ENCODE measurements at regions not wholly inside any gene's neighbourhood (a gene's known extent, or its start where the extent isn't known, plus 50 kb on each side); places are given as distances from the start of the nearest gene placed in this dataset.
"Not testable (repeated sequence)": the region's sequence is repeated elsewhere in the genome, so short reads cannot be mapped to it uniquely, and the experiment has no call there.

DNA sequence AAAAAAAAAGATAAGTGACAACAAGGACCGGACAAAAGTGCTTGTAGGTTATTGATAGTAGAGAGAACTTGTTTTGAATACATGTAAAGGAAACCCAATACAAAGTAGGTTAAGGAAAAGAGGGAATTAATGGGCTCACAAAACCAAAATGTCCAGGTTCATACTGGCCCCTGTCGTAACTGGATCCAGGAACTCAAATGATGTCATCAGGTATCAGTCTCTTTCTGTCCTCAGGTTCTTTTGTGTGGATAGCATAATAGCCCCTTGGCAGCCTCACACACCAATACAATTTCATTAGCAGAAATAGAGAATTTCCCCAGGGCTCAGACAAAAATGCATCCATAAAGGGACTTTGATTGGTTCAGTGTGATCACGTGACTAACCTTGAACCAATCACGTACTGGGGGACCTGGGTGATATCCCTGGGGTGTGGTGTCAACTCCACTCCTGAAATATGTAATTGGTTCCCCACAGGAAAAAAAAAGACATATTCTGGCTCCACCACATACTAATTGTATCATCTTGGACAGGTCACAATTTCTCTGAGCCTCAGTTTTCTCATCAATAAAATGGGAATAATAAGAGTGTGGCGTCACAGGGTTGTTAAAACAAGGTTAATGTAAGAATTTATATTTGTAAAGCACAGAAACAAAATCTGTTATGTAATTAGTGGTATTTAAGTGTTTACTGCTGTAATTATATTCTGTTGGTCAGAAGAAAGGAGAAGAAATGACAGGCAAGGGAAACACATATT is 174.8 kb downstream of the PDGFRA start:
- Histone ChIP-seq H3K36me3 (ENCODE audit: insufficient read depth, low read length) (no peaks in the 10 kb centered on the region), H3K27ac (ENCODE audit: low read length) (no peak overlapping the region), H3K79me2 (ENCODE audit: insufficient read depth, low read length) (no peaks in the 10 kb centered on the region), H3K4me3 (ENCODE audit: low read depth in 1 of 2, low read length in 2 of 2) (no peak overlapping the region), H3K9me3 (ENCODE audit: insufficient read depth, low read length, severe bottlenecking) (no peaks in the 10 kb centered on the region), H3K9ac (ENCODE audit: low read depth, low read length) (no peak overlapping the region), H2AFZ (ENCODE audit: low read depth, low read length) (no peak overlapping the region), H3K4me2 (ENCODE audit: insufficient read depth, low read length) (no peak overlapping the region), H3K4me1 (ENCODE audit: insufficient read depth, low read length) (no peaks in the 10 kb centered on the region), H3K27me3 (ENCODE audit: insufficient read depth, low read length, poor library complexity) (no peaks in the 10 kb centered on the region), H4K20me1 (ENCODE audit: insufficient read depth, low read length) (no peaks in the 10 kb centered on the region)
- TF ChIP-seq EZH2 (IDR thresholded peaks at IDR 0.05; ENCODE audit: borderline replicate concordance, low read depth, low read length, severe bottlenecking), result no peak
- TF ChIP-seq, protein P1, sequence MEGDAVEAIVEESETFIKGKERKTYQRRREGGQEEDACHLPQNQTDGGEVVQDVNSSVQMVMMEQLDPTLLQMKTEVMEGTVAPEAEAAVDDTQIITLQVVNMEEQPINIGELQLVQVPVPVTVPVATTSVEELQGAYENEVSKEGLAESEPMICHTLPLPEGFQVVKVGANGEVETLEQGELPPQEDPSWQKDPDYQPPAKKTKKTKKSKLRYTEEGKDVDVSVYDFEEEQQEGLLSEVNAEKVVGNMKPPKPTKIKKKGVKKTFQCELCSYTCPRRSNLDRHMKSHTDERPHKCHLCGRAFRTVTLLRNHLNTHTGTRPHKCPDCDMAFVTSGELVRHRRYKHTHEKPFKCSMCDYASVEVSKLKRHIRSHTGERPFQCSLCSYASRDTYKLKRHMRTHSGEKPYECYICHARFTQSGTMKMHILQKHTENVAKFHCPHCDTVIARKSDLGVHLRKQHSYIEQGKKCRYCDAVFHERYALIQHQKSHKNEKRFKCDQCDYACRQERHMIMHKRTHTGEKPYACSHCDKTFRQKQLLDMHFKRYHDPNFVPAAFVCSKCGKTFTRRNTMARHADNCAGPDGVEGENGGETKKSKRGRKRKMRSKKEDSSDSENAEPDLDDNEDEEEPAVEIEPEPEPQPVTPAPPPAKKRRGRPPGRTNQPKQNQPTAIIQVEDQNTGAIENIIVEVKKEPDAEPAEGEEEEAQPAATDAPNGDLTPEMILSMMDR (IDR thresholded peaks at IDR 0.05; ENCODE audit: borderline replicate concordance, extremely low read depth, low read length, poor library complexity, severe bottlenecking), result no peak
- DNase-seq, result no peak
- no peak for ATAC-seq (ENCODE audit: insufficient read depth, low read depth)

DNA sequence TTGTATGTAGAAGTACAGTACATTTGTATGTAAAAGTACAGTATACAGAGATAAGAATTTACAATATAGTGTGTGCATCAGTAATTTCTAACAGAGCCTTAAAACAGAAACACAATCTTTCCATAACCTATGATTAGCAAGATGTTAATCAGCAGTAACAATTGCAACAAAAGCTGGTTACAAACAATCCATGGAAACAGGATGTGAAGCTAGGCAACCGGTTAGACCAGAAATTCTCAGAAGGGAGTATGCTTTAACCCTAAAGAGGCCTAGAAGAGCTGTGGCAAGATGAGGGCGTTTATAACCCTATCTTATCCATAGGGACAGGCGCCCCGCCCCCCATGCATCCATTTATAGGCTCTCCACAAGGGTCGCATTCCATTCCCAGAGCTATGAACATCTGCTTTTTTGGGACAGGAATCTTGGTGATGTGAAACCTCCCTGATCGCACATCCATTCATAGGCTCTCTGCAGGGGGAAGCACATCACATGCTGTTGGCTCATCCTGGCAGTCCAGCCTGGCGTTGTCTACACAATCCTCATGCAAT is 180.3 kb downstream of the PDGFRA start:
- H3K4me1 ChIP-seq (ENCODE audit: insufficient read depth, low read length); H3K27me3 ChIP-seq (ENCODE audit: insufficient read depth, low read length, poor library complexity); H3K4me3 ChIP-seq (ENCODE audit: low read depth in 1 of 2, low read length in 2 of 2); H4K20me1 ChIP-seq (ENCODE audit: insufficient read depth, low read length); H3K36me3 ChIP-seq (ENCODE audit: insufficient read depth, low read length); H3K9ac ChIP-seq (ENCODE audit: low read depth, low read length); H3K27ac ChIP-seq (ENCODE audit: low read length); H3K4me2 ChIP-seq (ENCODE audit: insufficient read depth, low read length); DNase-seq; H2AFZ ChIP-seq (ENCODE audit: low read depth, low read length); ATAC-seq (ENCODE audit: insufficient read depth, low read depth); H3K9me3 ChIP-seq (ENCODE audit: insufficient read depth, low read length, severe bottlenecking); H3K79me2 ChIP-seq (ENCODE audit: insufficient read depth, low read length): not testable (repeated sequence)

DNA sequence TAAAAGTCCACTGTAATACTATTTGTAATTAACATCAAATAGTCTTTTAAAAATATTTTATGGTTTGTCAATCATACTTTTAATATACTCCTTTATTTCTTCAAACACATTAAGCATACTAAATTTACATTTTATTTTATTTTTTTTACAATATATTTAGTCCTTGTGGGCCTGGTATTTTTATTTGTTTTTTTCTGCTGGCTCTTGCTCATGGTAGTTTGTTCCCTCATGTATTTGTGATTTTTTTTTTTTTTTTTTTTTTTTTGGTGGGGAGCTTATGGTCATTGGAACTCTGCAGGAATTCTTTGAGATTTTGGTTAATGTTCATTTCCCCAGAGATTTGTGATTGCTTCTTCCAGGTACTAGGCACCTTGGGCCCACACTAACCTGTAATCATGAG is 185.5 kb downstream of the PDGFRA start:
- Histone ChIP-seq H3K79me2 (ENCODE audit: insufficient read depth, low read length) (no peaks in the 10 kb centered on the region), H3K9ac (ENCODE audit: low read depth, low read length) (no peak overlapping the region), H4K20me1 (ENCODE audit: insufficient read depth, low read length) (no peaks in the 10 kb centered on the region), H3K27me3 (ENCODE audit: insufficient read depth, low read length, poor library complexity) (no peaks in the 10 kb centered on the region), H3K4me1 (ENCODE audit: insufficient read depth, low read length) (no peaks in the 10 kb centered on the region), H2AFZ (ENCODE audit: low read depth, low read length) (no peak overlapping the region), H3K4me3 (ENCODE audit: low read depth in 1 of 2, low read length in 2 of 2) (no peak overlapping the region), H3K36me3 (ENCODE audit: insufficient read depth, low read length) (no peaks in the 10 kb centered on the region), H3K27ac (ENCODE audit: low read length) (no peak overlapping the region), H3K4me2 (ENCODE audit: insufficient read depth, low read length) (no peak overlapping the region), H3K9me3 (ENCODE audit: insufficient read depth, low read length, severe bottlenecking) (no peaks in the 10 kb centered on the region)
- no peak for TF ChIP-seq EZH2 (IDR thresholded peaks at IDR 0.05; ENCODE audit: borderline replicate concordance, low read depth, low read length, severe bottlenecking)
- TF ChIP-seq, protein P1 (IDR thresholded peaks at IDR 0.05; ENCODE audit: borderline replicate concordance, extremely low read depth, low read length, poor library complexity, severe bottlenecking), result no peak
- ATAC-seq (ENCODE audit: insufficient read depth, low read depth) (no peak), DNase-seq (no peak)

DNA sequence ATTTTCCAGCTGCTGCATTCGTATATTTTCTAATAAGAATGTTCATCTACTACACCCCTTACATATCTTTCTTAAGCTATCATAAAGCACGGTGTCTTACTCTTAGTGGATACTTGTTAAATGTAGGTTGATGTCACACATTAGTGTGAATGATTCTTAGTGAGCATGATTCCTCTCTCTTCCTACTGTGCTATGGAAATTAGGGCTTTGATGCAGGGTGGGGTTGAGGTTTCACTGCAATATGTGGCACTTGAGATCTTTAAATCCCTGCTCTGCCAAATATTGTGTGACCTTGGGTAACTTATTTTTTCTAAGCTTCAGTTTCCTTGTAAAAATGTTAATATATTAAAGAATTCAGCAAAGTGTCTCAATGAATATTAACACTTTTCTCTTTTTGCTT is 188.4 kb downstream of the PDGFRA start:
- H2AFZ ChIP-seq (ENCODE audit: low read depth, low read length), result no peak overlapping the region
- no peaks in the 10 kb centered on the region for H3K36me3 ChIP-seq (ENCODE audit: insufficient read depth, low read length)
- no peaks in the 10 kb centered on the region for H3K9me3 ChIP-seq (ENCODE audit: insufficient read depth, low read length, severe bottlenecking)
- H3K27me3 ChIP-seq (ENCODE audit: insufficient read depth, low read length, poor library complexity), result no peaks in the 10 kb centered on the region
- H3K4me1 ChIP-seq (ENCODE audit: insufficient read depth, low read length), result no peaks in the 10 kb centered on the region
- H3K27ac ChIP-seq (ENCODE audit: low read length), result no peak overlapping the region
- DNase-seq (no peak), ATAC-seq (ENCODE audit: insufficient read depth, low read depth) (no peak)
- H3K4me3 ChIP-seq (ENCODE audit: low read depth in 1 of 2, low read length in 2 of 2), result no peak overlapping the region
- H3K4me2 ChIP-seq (ENCODE audit: insufficient read depth, low read length), result no peak overlapping the region
- no peaks in the 10 kb centered on the region for H4K20me1 ChIP-seq (ENCODE audit: insufficient read depth, low read length)
- TF ChIP-seq, protein P1 (IDR thresholded peaks at IDR 0.05; ENCODE audit: borderline replicate concordance, extremely low read depth, low read length, poor library complexity, severe bottlenecking), result no peak
- no peak for TF ChIP-seq EZH2 (IDR thresholded peaks at IDR 0.05; ENCODE audit: borderline replicate concordance, low read depth, low read length, severe bottlenecking)
- H3K9ac ChIP-seq (ENCODE audit: low read depth, low read length), result no peak overlapping the region
- no peaks in the 10 kb centered on the region for H3K79me2 ChIP-seq (ENCODE audit: insufficient read depth, low read length)
